ENCODE measurements at regions not wholly inside any gene's neighbourhood (a gene's known extent, or its start where the extent isn't known, plus 50 kb on each side); places are given as distances from the start of the nearest gene placed in this dataset.

GRCh38 chr6:170087941-170088581 lies 202.8 kb downstream of the DLL1 start:
- TF ChIP-seq, protein P1, sequence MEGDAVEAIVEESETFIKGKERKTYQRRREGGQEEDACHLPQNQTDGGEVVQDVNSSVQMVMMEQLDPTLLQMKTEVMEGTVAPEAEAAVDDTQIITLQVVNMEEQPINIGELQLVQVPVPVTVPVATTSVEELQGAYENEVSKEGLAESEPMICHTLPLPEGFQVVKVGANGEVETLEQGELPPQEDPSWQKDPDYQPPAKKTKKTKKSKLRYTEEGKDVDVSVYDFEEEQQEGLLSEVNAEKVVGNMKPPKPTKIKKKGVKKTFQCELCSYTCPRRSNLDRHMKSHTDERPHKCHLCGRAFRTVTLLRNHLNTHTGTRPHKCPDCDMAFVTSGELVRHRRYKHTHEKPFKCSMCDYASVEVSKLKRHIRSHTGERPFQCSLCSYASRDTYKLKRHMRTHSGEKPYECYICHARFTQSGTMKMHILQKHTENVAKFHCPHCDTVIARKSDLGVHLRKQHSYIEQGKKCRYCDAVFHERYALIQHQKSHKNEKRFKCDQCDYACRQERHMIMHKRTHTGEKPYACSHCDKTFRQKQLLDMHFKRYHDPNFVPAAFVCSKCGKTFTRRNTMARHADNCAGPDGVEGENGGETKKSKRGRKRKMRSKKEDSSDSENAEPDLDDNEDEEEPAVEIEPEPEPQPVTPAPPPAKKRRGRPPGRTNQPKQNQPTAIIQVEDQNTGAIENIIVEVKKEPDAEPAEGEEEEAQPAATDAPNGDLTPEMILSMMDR (IDR thresholded peaks at IDR 0.05) = no peak
- TF ChIP-seq POLR2A (IDR thresholded peaks at IDR 0.05) = no peak

All from body of pancreas (tissue), 4 donors.